Endodermal cell (in vitro differentiated cells): ENCODE measurements at regions not wholly inside any gene's neighbourhood (a gene's known extent, or its start where the extent isn't known, plus 50 kb on each side); places are given as distances from the start of the nearest gene placed in this dataset.
A peak's percentile ranks its signal among the peaks of the same experiment; 100 is the strongest.

Source experiments
- DNase-seq: peaks from one replicate; pipeline ENCODE4 v3.0.0-alpha.2; 2017
- H3K27ac ChIP-seq: 2 replicates; pipeline ENCODE4 v1.5.1; 2013; ENCODE audit warnings: mild to moderate bottlenecking, low read depth, low read length, moderate library complexity
- H3K27me3 ChIP-seq: 2 replicates; pipeline ENCODE4 v1.6.1; 2013; ENCODE audit warnings: mild to moderate bottlenecking, low read length, moderate library complexity; ENCODE audit not compliant: insufficient read depth, control insufficient read depth, poor library complexity, severe bottlenecking
- H3K36me3 ChIP-seq: 2 replicates; pipeline ENCODE4 v1.7.0; 2013; ENCODE audit warnings: mild to moderate bottlenecking, low read length, moderate library complexity; ENCODE audit not compliant: control insufficient read depth, insufficient read depth
- H3K4me1 ChIP-seq: one replicate; pipeline ENCODE4 v1.7.0; 2013; ENCODE audit warnings: low read length; ENCODE audit not compliant: control insufficient read depth, insufficient read depth
- H3K4me3 ChIP-seq: 2 replicates; pipeline ENCODE4 v1.5.1; 2013; ENCODE audit warnings: mild to moderate bottlenecking, low read length, moderate library complexity
- H3K9ac ChIP-seq: 2 replicates; pipeline ENCODE4 v1.6.1; 2013; ENCODE audit warnings: mild to moderate bottlenecking, low read length, moderate library complexity; ENCODE audit not compliant: poor library complexity, severe bottlenecking; ENCODE audit errors: extremely low read depth
- H3K9me3 ChIP-seq: 2 replicates; pipeline ENCODE4 v1.6.1; 2013; ENCODE audit warnings: mild to moderate bottlenecking, low read length, moderate library complexity; ENCODE audit not compliant: control insufficient read depth
- H3K27ac Mint-ChIP-seq: 2 replicates; pipeline ENCODE4 v1.8.0; 2020; ENCODE audit warnings: mixed read lengths
- H3K27me3 Mint-ChIP-seq: 2 replicates; pipeline ENCODE4 v1.8.0; 2021; ENCODE audit warnings: mild to moderate bottlenecking, mixed read lengths; ENCODE audit not compliant: insufficient read depth
- H3K36me3 Mint-ChIP-seq: 2 replicates; pipeline ENCODE4 v1.8.0; 2020; ENCODE audit warnings: low read depth, mixed read lengths
- H3K4me1 Mint-ChIP-seq: 2 replicates; pipeline ENCODE4 v1.8.0; 2020; ENCODE audit warnings: mixed read lengths
- H3K4me3 Mint-ChIP-seq: 2 replicates; pipeline ENCODE4 v1.8.0; 2020; ENCODE audit warnings: mild to moderate bottlenecking, moderate library complexity, mixed read lengths
- H3K9me3 Mint-ChIP-seq: 2 replicates; pipeline ENCODE4 v1.8.0; 2020; ENCODE audit warnings: mild to moderate bottlenecking, mixed read lengths
- CTCF ChIP-seq: fragments of 200-600 bp; sonication (generic); conservative IDR thresholded peaks from 2 replicates; pipeline ENCODE4 v1.5.0; 2021; ENCODE audit warnings: antibody characterized with exemption, mild to moderate bottlenecking
- WGBS, 2 experiments: methylation state at CpG; one replicate each; pipeline versions ENCODE4 v1.1.5 to v1.1.7; 2013; ENCODE audit warnings: missing lambda C conversion rate in 2 of 2, mixed read lengths in 1 of 2; ENCODE audit not compliant: insufficient coverage in 1 of 2, insufficient read length in 1 of 2; 5-methylcytosine and 5-hydroxymethylcytosine counted together

- H3K4me3 Mint-ChIP-seq, result no peak overlapping the region
- H3K36me3 Mint-ChIP-seq, result no peaks in the 10 kb centered on the region
- no peak overlapping the region for H3K27ac Mint-ChIP-seq
- WGBS, 2 experiments, result 90 to 100% methylated on average over 1 of the region's 1 CpG
- Histone ChIP-seq H3K27ac (no peak overlapping the region), H3K4me3 (no peak overlapping the region), H3K36me3 (no peaks in the 10 kb centered on the region), H3K4me1 (no peaks in the 10 kb centered on the region), H3K9ac (no peak overlapping the region), H3K27me3 (no peaks in the 10 kb centered on the region), H3K9me3 (no peaks in the 10 kb centered on the region)
- no peaks in the 10 kb centered on the region for H3K9me3 Mint-ChIP-seq
- no peak for DNase-seq
- no peaks in the 10 kb centered on the region for H3K4me1 Mint-ChIP-seq
- no peak for TF ChIP-seq CTCF
- H3K27me3 Mint-ChIP-seq, result no peaks in the 10 kb centered on the region
These were observed 62.4 kb downstream of the PABPC4L start for GRCh38 chr4:134139188-134139587.

GRCh38 chr4:134132086-134132783 is 69.4 kb downstream of the PABPC4L start:
- H3K36me3 ChIP-seq, result no peaks in the 10 kb centered on the region
- no peak overlapping the region for H3K4me3 Mint-ChIP-seq
- H3K4me1 ChIP-seq, result no peaks in the 10 kb centered on the region
- no peak overlapping the region for H3K4me3 ChIP-seq
- TF ChIP-seq CTCF, result peak; percentile 59
- H3K4me1 Mint-ChIP-seq, result no peaks in the 10 kb centered on the region
- no peak overlapping the region for H3K27ac Mint-ChIP-seq
- H3K9ac ChIP-seq, result no peak overlapping the region
- no peak for DNase-seq
- H3K27me3 Mint-ChIP-seq, result no peaks in the 10 kb centered on the region
- H3K27me3 ChIP-seq, result no peaks in the 10 kb centered on the region
- no peak overlapping the region for H3K27ac ChIP-seq
- H3K9me3 ChIP-seq, result peaks cover 41% of the 10 kb centered on the region
- H3K36me3 Mint-ChIP-seq, result no peaks in the 10 kb centered on the region
- 92 to 100% methylated on average over 1 to 3 of the region's 3 CpGs for WGBS, 2 experiments
- peaks cover 32% of the 10 kb centered on the region for H3K9me3 Mint-ChIP-seq

- H3K4me3 ChIP-seq, result no peak overlapping the region
- peak; percentile 51 for DNase-seq
- Mint-ChIP-seq H3K4me3 (no peak overlapping the region), H3K27me3 (no peaks in the 10 kb centered on the region), H3K27ac (peak overlapping the region; percentile 80), H3K4me1 (peaks cover 10% of the 10 kb centered on the region), H3K36me3 (no peaks in the 10 kb centered on the region), H3K9me3 (peaks cover 27% of the 10 kb centered on the region)
- no peaks in the 10 kb centered on the region for H3K4me1 ChIP-seq
- H3K9me3 ChIP-seq, result peaks cover 37% of the 10 kb centered on the region
- H3K36me3 ChIP-seq, result no peaks in the 10 kb centered on the region
- no peaks in the 10 kb centered on the region for H3K27me3 ChIP-seq
- no peak overlapping the region for H3K9ac ChIP-seq
- TF ChIP-seq CTCF, result no peak
- WGBS, 2 experiments, result 89 to 90% methylated on average over 4 to 5 of the region's 5 CpGs
- H3K27ac ChIP-seq, result no peak overlapping the region
These were observed 74.6 kb downstream of the PABPC4L start for GRCh38 chr4:134126955-134127354.
